ENCODE measurements at regions not wholly inside any gene's neighbourhood (a gene's known extent, or its start where the extent isn't known, plus 50 kb on each side); places are given as distances from the start of the nearest gene placed in this dataset.
"Not testable (repeated sequence)": the region's sequence is repeated elsewhere in the genome, so short reads cannot be mapped to it uniquely, and the experiment has no call there.

- no peak overlapping the region for H3K4me3 ChIP-seq (replicated peaks in 1 of 2; ENCODE audit: low read depth in 2 of 2, low read length in 2 of 2)
- no peak for TF ChIP-seq CTCF (IDR thresholded peaks at IDR 0.05; ENCODE audit: low read depth, low read length)
- DNase-seq (ENCODE audit: low read depth in 2 of 2), result no peak
Measured at GRCh38 chr14:25837551-25837965, 760.3 kb downstream of the NOVA1 start.

GRCh38 chr14:25836636-25837035 is 761.2 kb downstream of the NOVA1 start:
- TF ChIP-seq CTCF (IDR thresholded peaks at IDR 0.05; ENCODE audit: low read depth, low read length), result no peak
- no peak for DNase-seq (ENCODE audit: low read depth in 2 of 2)
- no peak overlapping the region for H3K4me3 ChIP-seq (replicated peaks in 1 of 2; ENCODE audit: low read depth in 2 of 2, low read length in 2 of 2)

GRCh38 chr14:25833341-25834126 is 764.3 kb downstream of the NOVA1 start:
- DNase-seq (ENCODE audit: low read depth in 2 of 2), result peak; percentile 25 to 54
- no peak overlapping the region for H3K4me3 ChIP-seq (replicated peaks in 1 of 2; ENCODE audit: low read depth in 2 of 2, low read length in 2 of 2)
- peak; percentile 50 for TF ChIP-seq CTCF (IDR thresholded peaks at IDR 0.05; ENCODE audit: low read depth, low read length)

- no peak overlapping the region for H3K4me3 ChIP-seq (replicated peaks in 1 of 2; ENCODE audit: low read depth in 2 of 2, low read length in 2 of 2)
- no peak for TF ChIP-seq CTCF (IDR thresholded peaks at IDR 0.05; ENCODE audit: low read depth, low read length)
- DNase-seq (ENCODE audit: low read depth in 2 of 2), result peak in 1 of 2 donors; percentile 2
Measured at GRCh38 chr14:25832585-25832984, 765.2 kb downstream of the NOVA1 start.

- no peak for DNase-seq (ENCODE audit: low read depth in 2 of 2)
- no peak overlapping the region for H3K4me3 ChIP-seq (replicated peaks in 1 of 2; ENCODE audit: low read depth in 2 of 2, low read length in 2 of 2)
- no peak for TF ChIP-seq CTCF (IDR thresholded peaks at IDR 0.05; ENCODE audit: low read depth, low read length)
Measured at GRCh38 chr14:25828562-25828961, 769.3 kb downstream of the NOVA1 start.

- no peak for DNase-seq (ENCODE audit: low read depth in 2 of 2)
- H3K4me3 ChIP-seq (replicated peaks in 1 of 2; ENCODE audit: low read depth in 2 of 2, low read length in 2 of 2), result no peak overlapping the region
- no peak for TF ChIP-seq CTCF (IDR thresholded peaks at IDR 0.05; ENCODE audit: low read depth, low read length)
Measured at GRCh38 chr14:25826105-25826504, 771.7 kb downstream of the NOVA1 start.

GRCh38 chr14:25820368-25820767 is 770.4 kb upstream of the STXBP6 start:
- no peak for DNase-seq (ENCODE audit: low read depth in 2 of 2)
- no peak for TF ChIP-seq CTCF (IDR thresholded peaks at IDR 0.05; ENCODE audit: low read depth, low read length)
- H3K4me3 ChIP-seq (replicated peaks in 1 of 2; ENCODE audit: low read depth in 2 of 2, low read length in 2 of 2), result no peak overlapping the region

GRCh38 chr14:25814622-25815021 is 764.7 kb upstream of the STXBP6 start:
- H3K4me3 ChIP-seq (replicated peaks in 1 of 2; ENCODE audit: low read depth in 2 of 2, low read length in 2 of 2); DNase-seq (ENCODE audit: low read depth in 2 of 2): not testable (repeated sequence)

All from cardiac fibroblast (primary cell).